Mesendoderm (in vitro differentiated cells): ENCODE measurements at regions not wholly inside any gene's neighbourhood (a gene's known extent, or its start where the extent isn't known, plus 50 kb on each side); places are given as distances from the start of the nearest gene placed in this dataset.
"Not testable (repeated sequence)": the region's sequence is repeated elsewhere in the genome, so short reads cannot be mapped to it uniquely, and the experiment has no call there.

Source experiments
- DNase-seq: peaks from one replicate; pipeline ENCODE4 v3.0.0; 2013
- H2AK5ac ChIP-seq: 2 replicates; pipeline ENCODE4 v1.6.1; 2013; ENCODE audit warnings: low read length, inconsistent platforms
- H2BK120ac ChIP-seq: 2 replicates; pipeline ENCODE4 v1.6.1; 2013; ENCODE audit warnings: low read depth, mild to moderate bottlenecking, low read length, moderate library complexity, mixed read lengths
- H2BK15ac ChIP-seq: replicated peaks from 2 replicates; pipeline ENCODE4 v1.6.1; 2013; ENCODE audit warnings: low read depth, mild to moderate bottlenecking, moderate library complexity
- H2BK5ac ChIP-seq: 2 replicates; pipeline ENCODE4 v1.6.1; 2013; ENCODE audit warnings: low read length, inconsistent platforms
- H3K18ac ChIP-seq: 2 replicates; pipeline ENCODE4 v1.6.1; 2013; ENCODE audit warnings: mild to moderate bottlenecking, low read length, mixed read lengths
- H3K23ac ChIP-seq: one replicate; pipeline ENCODE4 v1.6.1; 2013; ENCODE audit warnings: low read length
- H3K27ac ChIP-seq: 2 replicates; pipeline ENCODE4 v1.5.1; 2013; ENCODE audit warnings: low read depth, mild to moderate bottlenecking, inconsistent platforms, low read length, moderate library complexity
- H3K27me3 ChIP-seq: 2 replicates; pipeline ENCODE4 v1.6.1; 2013; ENCODE audit warnings: low read length, control low read depth, mild to moderate bottlenecking, inconsistent platforms; ENCODE audit not compliant: insufficient read depth, poor library complexity
- H3K36me3 ChIP-seq: 2 replicates; pipeline ENCODE4 v1.6.1; 2013; ENCODE audit warnings: low read length, inconsistent platforms; ENCODE audit not compliant: control insufficient read depth, insufficient read depth
- H3K4ac ChIP-seq: one replicate; pipeline ENCODE4 v1.6.1; 2013; ENCODE audit warnings: low read depth, mild to moderate bottlenecking, low read length, moderate library complexity
- H3K4me1 ChIP-seq: 2 replicates; pipeline ENCODE4 v1.6.1; 2013; ENCODE audit warnings: low read depth, low read length, inconsistent platforms; ENCODE audit not compliant: control insufficient read depth
- H3K4me2 ChIP-seq: 2 replicates; pipeline ENCODE4 v1.6.1; 2013; ENCODE audit warnings: low read length
- H3K4me3 ChIP-seq: 2 replicates; pipeline ENCODE4 v1.5.1; 2013; ENCODE audit warnings: mild to moderate bottlenecking, low read length
- H3K56ac ChIP-seq: one replicate; pipeline ENCODE4 v1.6.1; 2013; ENCODE audit warnings: low read length
- H3K79me1 ChIP-seq: 2 replicates; pipeline ENCODE4 v1.6.1; 2013; ENCODE audit warnings: low read length, inconsistent platforms
- H3K79me2 ChIP-seq: 2 replicates; pipeline ENCODE4 v1.6.1; 2013; ENCODE audit warnings: mild to moderate bottlenecking, low read length; ENCODE audit not compliant: control insufficient read depth, insufficient read depth
- H3K9ac ChIP-seq: 2 replicates; pipeline ENCODE4 v1.6.1; 2013; ENCODE audit warnings: low read length, inconsistent platforms
- H4K5ac ChIP-seq: one replicate; pipeline ENCODE4 v1.6.1; 2013; ENCODE audit warnings: low read length
- H4K8ac ChIP-seq: one replicate; pipeline ENCODE4 v1.6.1; 2013; ENCODE audit warnings: low read depth, mild to moderate bottlenecking, control low read depth, low read length, moderate library complexity
- WGBS: extraction: QIAGEN DNeasy Blood & Tissue Kit; methylation state at CpG from one replicate; pipeline ENCODE4 v1.1.7; 2013; ENCODE audit warnings: low lambda C conversion rate, missing lambda C conversion rate; ENCODE audit not compliant: insufficient coverage; ENCODE audit errors: extremely low coverage; 5-methylcytosine and 5-hydroxymethylcytosine counted together

- H2BK120ac ChIP-seq, H3K36me3 ChIP-seq, H4K5ac ChIP-seq, H3K4ac ChIP-seq, H2BK5ac ChIP-seq, H3K79me1 ChIP-seq, H3K18ac ChIP-seq, H3K4me3 ChIP-seq, H3K56ac ChIP-seq, DNase-seq, H3K23ac ChIP-seq, H3K27ac ChIP-seq, H3K9ac ChIP-seq, H3K27me3 ChIP-seq, H2BK15ac ChIP-seq, H3K4me2 ChIP-seq, H4K8ac ChIP-seq, H2AK5ac ChIP-seq, H3K79me2 ChIP-seq, H3K4me1 ChIP-seq: not testable (repeated sequence)
- WGBS: no CpG with 5 or more reads among the region's 4 CpGs
Observed at GRCh38 chr10:38333699-38334098, 239.6 kb downstream of the ZNF37A start.

- not testable (repeated sequence) for H3K56ac ChIP-seq, DNase-seq, H3K27me3 ChIP-seq, H2BK5ac ChIP-seq, H3K27ac ChIP-seq, H2BK120ac ChIP-seq, H3K4me2 ChIP-seq, H3K79me1 ChIP-seq, H2BK15ac ChIP-seq, H3K18ac ChIP-seq, H3K4me1 ChIP-seq, H3K23ac ChIP-seq, H3K4me3 ChIP-seq, H3K9ac ChIP-seq, H3K36me3 ChIP-seq, H3K79me2 ChIP-seq, H3K4ac ChIP-seq, H2AK5ac ChIP-seq, H4K5ac ChIP-seq, H4K8ac ChIP-seq
- WGBS: no CpG with 5 or more reads among the region's 1 CpG
Observed at GRCh38 chr10:38350645-38351044, 256.5 kb downstream of the ZNF37A start.

GRCh38 chr10:38354410-38354809 lies 260.3 kb downstream of the ZNF37A start:
- not testable (repeated sequence) for H3K36me3 ChIP-seq, H3K4me1 ChIP-seq, H3K79me2 ChIP-seq, H3K4ac ChIP-seq, H3K4me2 ChIP-seq, H3K79me1 ChIP-seq, H3K23ac ChIP-seq, H2BK15ac ChIP-seq, H2AK5ac ChIP-seq, H4K8ac ChIP-seq, H3K56ac ChIP-seq, H3K27ac ChIP-seq, H2BK5ac ChIP-seq, H3K27me3 ChIP-seq, H3K9ac ChIP-seq, DNase-seq, H2BK120ac ChIP-seq, H3K18ac ChIP-seq, H3K4me3 ChIP-seq, H4K5ac ChIP-seq
- no CpG with 5 or more reads among the region's 3 CpGs for WGBS

GRCh38 chr10:38355911-38356526 lies 261.9 kb downstream of the ZNF37A start:
- H4K5ac ChIP-seq, H3K27ac ChIP-seq, H3K4me3 ChIP-seq, H3K18ac ChIP-seq, H3K27me3 ChIP-seq, H3K79me2 ChIP-seq, H2BK5ac ChIP-seq, H3K4me2 ChIP-seq, H4K8ac ChIP-seq, H3K4me1 ChIP-seq, H3K4ac ChIP-seq, H3K56ac ChIP-seq, H2BK15ac ChIP-seq, H3K36me3 ChIP-seq, H3K79me1 ChIP-seq, H3K23ac ChIP-seq, H3K9ac ChIP-seq, H2BK120ac ChIP-seq, H2AK5ac ChIP-seq: not testable (repeated sequence)
- no CpG with 5 or more reads among the region's 41 CpGs for WGBS
- DNase-seq: peak; percentile 73

- H3K4me1 ChIP-seq, DNase-seq, H3K23ac ChIP-seq, H3K18ac ChIP-seq, H3K36me3 ChIP-seq, H3K56ac ChIP-seq, H4K5ac ChIP-seq, H4K8ac ChIP-seq, H3K79me1 ChIP-seq, H2BK5ac ChIP-seq, H3K27ac ChIP-seq, H3K27me3 ChIP-seq, H3K4ac ChIP-seq, H3K9ac ChIP-seq, H3K79me2 ChIP-seq, H3K4me3 ChIP-seq, H2AK5ac ChIP-seq, H2BK15ac ChIP-seq, H2BK120ac ChIP-seq, H3K4me2 ChIP-seq: not testable (repeated sequence)
- no CpG with 5 or more reads among the region's 16 CpGs for WGBS
Observed at GRCh38 chr10:38356527-38356926, 262.4 kb downstream of the ZNF37A start.

- not testable (repeated sequence) for H2BK120ac ChIP-seq, H3K79me1 ChIP-seq, H3K27ac ChIP-seq, H2BK15ac ChIP-seq, DNase-seq, H2AK5ac ChIP-seq, H3K4me2 ChIP-seq, H3K9ac ChIP-seq, H2BK5ac ChIP-seq, H4K8ac ChIP-seq, H3K23ac ChIP-seq, H3K79me2 ChIP-seq, H3K4me1 ChIP-seq, H3K56ac ChIP-seq, H4K5ac ChIP-seq, H3K36me3 ChIP-seq, H3K27me3 ChIP-seq, H3K4ac ChIP-seq, H3K4me3 ChIP-seq, H3K18ac ChIP-seq
Observed at GRCh38 chr10:38362514-38362913, 268.4 kb downstream of the ZNF37A start.
